ENCODE measurements at regions not wholly inside any gene's neighbourhood (a gene's known extent, or its start where the extent isn't known, plus 50 kb on each side); places are given as distances from the start of the nearest gene placed in this dataset.

GRCh38 chr3:34275811-34276210, 477.4 kb downstream of the PDCD6IP start:
- no peak for TF ChIP-seq CTCF (optimal IDR thresholded peaks at IDR 0.05 in 1 of 3, IDR thresholded peaks at IDR 0.05 in 1 of 3, conservative IDR thresholded peaks at IDR 0.05 in 1 of 3; ENCODE audit: extremely low read depth in 1 of 3, insufficient read depth in 2 of 3, low read length in 3 of 3)
- no peak for TF ChIP-seq EZH2 (IDR thresholded peaks at IDR 0.05; ENCODE audit: low read length)

All from keratinocyte (primary cell).